ENCODE measurements at regions not wholly inside any gene's neighbourhood (a gene's known extent, or its start where the extent isn't known, plus 50 kb on each side); places are given as distances from the start of the nearest gene placed in this dataset.

GRCh38 chr6:94377835-94378234, 958.5 kb upstream of the EPHA7 start:
- Histone ChIP-seq H3K36me3 (no peaks in the 10 kb centered on the region), H3K9me3 (no peaks in the 10 kb centered on the region), H3K27ac (no peak overlapping the region), H3K27me3 (replicated peaks in 1 of 7) (no peaks in the 10 kb centered on the region), H3K4me3 (no peak overlapping the region), H3K4me1 (no peaks in the 10 kb centered on the region)
- 62 to 75% (median 69%) methylated on average over 1 of the region's 1 CpG for WGBS, 5 donors
- intact Hi-C loops (cut with DNase I; ENCODE audit: low total_unique reads): no loop called here
- DNase-seq: no peak
- TF ChIP-seq POLR2A (IDR thresholded peaks at IDR 0.05) (no peak), CTCF (IDR thresholded peaks at IDR 0.05 in 8 of 11, conservative IDR thresholded peaks at IDR 0.05 in 3 of 11) (no peak), POLR2AphosphoS5 (IDR thresholded peaks at IDR 0.05) (no peak)

DNA sequence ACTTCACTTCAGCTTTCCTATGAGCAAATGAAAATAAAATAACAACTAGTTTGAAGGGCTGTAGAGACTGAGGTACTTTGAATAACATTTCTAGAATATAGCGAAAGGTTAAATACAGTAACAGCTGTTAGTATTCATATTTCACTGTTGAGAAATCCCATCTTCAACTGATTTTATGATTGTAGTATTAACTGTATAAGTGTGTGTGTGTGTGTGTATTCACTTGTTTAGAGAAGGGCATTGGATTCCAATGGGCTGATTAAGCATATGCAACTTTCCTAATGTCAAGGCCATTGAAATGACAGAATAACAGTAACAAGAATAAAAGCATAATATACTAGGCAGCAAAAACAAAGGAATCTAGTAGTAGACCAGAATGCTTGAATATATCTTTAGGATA, 957.5 kb upstream of the EPHA7 start:
- H3K4me1 ChIP-seq: no peaks in the 10 kb centered on the region
- no peak overlapping the region for H3K27ac ChIP-seq
- intact Hi-C loops (cut with DNase I; ENCODE audit: low total_unique reads): no loop called here
- H3K4me3 ChIP-seq: no peak overlapping the region
- no peaks in the 10 kb centered on the region for H3K27me3 ChIP-seq (replicated peaks in 1 of 7)
- no peaks in the 10 kb centered on the region for H3K36me3 ChIP-seq
- 84 to 94% (median 87%) methylated on average over 1 of the region's 1 CpG for WGBS, 5 donors
- H3K9me3 ChIP-seq: no peaks in the 10 kb centered on the region
- TF ChIP-seq CTCF (IDR thresholded peaks at IDR 0.05 in 8 of 11, conservative IDR thresholded peaks at IDR 0.05 in 3 of 11) (no peak), POLR2AphosphoS5 (IDR thresholded peaks at IDR 0.05) (no peak), POLR2A (IDR thresholded peaks at IDR 0.05) (no peak)
- no peak for DNase-seq

GRCh38 chr6:94372229-94372628, 952.9 kb upstream of the EPHA7 start:
- Histone ChIP-seq H3K36me3 (no peaks in the 10 kb centered on the region), H3K9me3 (no peaks in the 10 kb centered on the region), H3K4me3 (no peak overlapping the region), H3K27me3 (replicated peaks in 1 of 7) (no peaks in the 10 kb centered on the region), H3K4me1 (no peaks in the 10 kb centered on the region), H3K27ac (no peak overlapping the region)
- intact Hi-C loops (cut with DNase I; ENCODE audit: low total_unique reads): no loop called here
- no peak for DNase-seq
- TF ChIP-seq CTCF (IDR thresholded peaks at IDR 0.05 in 8 of 11, conservative IDR thresholded peaks at IDR 0.05 in 3 of 11) (no peak), POLR2AphosphoS5 (IDR thresholded peaks at IDR 0.05) (no peak), POLR2A (IDR thresholded peaks at IDR 0.05) (no peak)

DNA sequence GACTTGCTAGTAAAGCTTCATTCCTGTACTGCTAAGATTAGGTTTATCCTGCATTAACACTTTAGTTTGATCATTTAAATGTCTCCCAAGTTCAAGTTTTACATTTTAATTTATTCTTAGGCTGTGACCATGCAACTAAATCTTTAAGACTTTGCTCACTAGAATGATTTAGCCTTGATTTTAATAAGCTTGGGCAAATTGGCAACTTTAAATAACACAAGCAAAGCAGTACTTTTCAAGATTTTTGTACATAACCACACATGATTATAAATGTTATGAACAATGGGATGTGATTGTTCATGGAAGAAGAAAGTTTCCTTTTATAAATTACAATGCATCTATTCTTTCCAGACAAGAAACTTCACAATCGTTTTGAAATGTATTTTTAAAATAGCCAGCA, 948.0 kb upstream of the EPHA7 start:
- intact Hi-C loops (cut with DNase I; ENCODE audit: low total_unique reads): no loop called here
- 42 to 76% (median 47%) methylated on average over 1 of the region's 1 CpG for WGBS, 5 donors
- DNase-seq: no peak
- H3K4me3 ChIP-seq: no peak overlapping the region
- H3K9me3 ChIP-seq: peaks cover 0 to 3% (median 0%) of the 10 kb centered on the region in 8 donors
- H3K27me3 ChIP-seq (replicated peaks in 1 of 7): no peaks in the 10 kb centered on the region
- no peaks in the 10 kb centered on the region for H3K36me3 ChIP-seq
- no peaks in the 10 kb centered on the region for H3K4me1 ChIP-seq
- no peak for TF ChIP-seq POLR2AphosphoS5 (IDR thresholded peaks at IDR 0.05)
- no peak for TF ChIP-seq POLR2A (IDR thresholded peaks at IDR 0.05)
- no peak for TF ChIP-seq CTCF (IDR thresholded peaks at IDR 0.05 in 8 of 11, conservative IDR thresholded peaks at IDR 0.05 in 3 of 11)
- no peak overlapping the region for H3K27ac ChIP-seq
